HL-60 (cell line): ENCODE measurements at regions not wholly inside any gene's neighbourhood (a gene's known extent, or its start where the extent isn't known, plus 50 kb on each side); places are given as distances from the start of the nearest gene placed in this dataset.
"Not testable (repeated sequence)": the region's sequence is repeated elsewhere in the genome, so short reads cannot be mapped to it uniquely, and the experiment has no call there.

Experiments used
- DNase-seq, 2 experiments: peaks; one replicate each; pipeline ENCODE4 v3.0.0-alpha.2; 2010 to 2020; ENCODE audit warnings: low read depth in 1 of 2, low spot score in 1 of 2
- H3K27ac ChIP-seq: fragments of 250-450 bp; sonication (Bioruptor Pico); replicated peaks from 2 replicates; pipeline ENCODE4 v1.5.1; 2020; ENCODE audit warnings: mild to moderate bottlenecking, moderate library complexity
- H3K27me3 ChIP-seq: fragments of 250-450 bp; sonication (Bioruptor Pico); 2 replicates; pipeline ENCODE4 v1.5.1; 2021; ENCODE audit warnings: mild to moderate bottlenecking, moderate library complexity; ENCODE audit not compliant: insufficient read depth, poor library complexity, severe bottlenecking
- H3K4me3 ChIP-seq: replicated peaks from 2 replicates; pipeline ENCODE4 v1.5.1; 2011; ENCODE audit warnings: mild to moderate bottlenecking, control low read depth, low read length; ENCODE audit not compliant: insufficient read depth
- CTCF ChIP-seq: IDR thresholded peaks from one replicate; pipeline ENCODE4 v1.5.1; 2011; ENCODE audit warnings: low read length, control low read depth, inconsistent platforms; ENCODE audit not compliant: insufficient read depth
- GABPA ChIP-seq: IDR thresholded peaks from 2 replicates; pipeline ENCODE4 v1.6.1; 2012; ENCODE audit warnings: low read depth
- POLR2AphosphoS5 ChIP-seq: IDR thresholded peaks from 2 replicates; pipeline ENCODE4 v1.6.1; 2012; ENCODE audit warnings: low read depth
- REST ChIP-seq: IDR thresholded peaks from 2 replicates; pipeline ENCODE4 v1.6.1; 2012; ENCODE audit warnings: low read depth; ENCODE audit not compliant: insufficient replicate concordance
- SPI1 ChIP-seq: IDR thresholded peaks from 2 replicates; pipeline ENCODE4 v1.6.1; 2012; ENCODE audit warnings: low read depth, mild to moderate bottlenecking, borderline replicate concordance

- Histone ChIP-seq H3K27ac (no peak overlapping the region), H3K27me3 (no peaks in the 10 kb centered on the region), H3K4me3 (no peak overlapping the region)
- no peak for DNase-seq
- no peak for TF ChIP-seq REST
- TF ChIP-seq CTCF = no peak
- TF ChIP-seq POLR2AphosphoS5 = no peak
- TF ChIP-seq GABPA = no peak
- no peak for TF ChIP-seq SPI1
These were observed 199.5 kb upstream of the DDX18 start for GRCh38 chr2:117614823-117615534.

- TF ChIP-seq CTCF (no peak), REST (no peak), GABPA (no peak), SPI1 (no peak), POLR2AphosphoS5 (no peak)
- no peak overlapping the region for H3K4me3 ChIP-seq
- H3K27me3 ChIP-seq = no peaks in the 10 kb centered on the region
- DNase-seq = no peak
- no peak overlapping the region for H3K27ac ChIP-seq
These were observed 195.9 kb upstream of the DDX18 start for GRCh38 chr2:117618607-117619006.

- no peak overlapping the region for H3K4me3 ChIP-seq
- TF ChIP-seq CTCF (no peak), GABPA (no peak), SPI1 (no peak), REST (no peak), POLR2AphosphoS5 (no peak)
- DNase-seq = no peak
- H3K27ac ChIP-seq = no peak overlapping the region
- no peaks in the 10 kb centered on the region for H3K27me3 ChIP-seq
These were observed 193.2 kb upstream of the DDX18 start for GRCh38 chr2:117621326-117621725.

- H3K27ac ChIP-seq, DNase-seq, H3K27me3 ChIP-seq, H3K4me3 ChIP-seq: not testable (repeated sequence)
These were observed 191.3 kb upstream of the DDX18 start for GRCh38 chr2:117623175-117623574.
